ENCODE measurements at regions not wholly inside any gene's neighbourhood (a gene's known extent, or its start where the extent isn't known, plus 50 kb on each side); places are given as distances from the start of the nearest gene placed in this dataset.
"Not testable (repeated sequence)": the region's sequence is repeated elsewhere in the genome, so short reads cannot be mapped to it uniquely, and the experiment has no call there.

DNA sequence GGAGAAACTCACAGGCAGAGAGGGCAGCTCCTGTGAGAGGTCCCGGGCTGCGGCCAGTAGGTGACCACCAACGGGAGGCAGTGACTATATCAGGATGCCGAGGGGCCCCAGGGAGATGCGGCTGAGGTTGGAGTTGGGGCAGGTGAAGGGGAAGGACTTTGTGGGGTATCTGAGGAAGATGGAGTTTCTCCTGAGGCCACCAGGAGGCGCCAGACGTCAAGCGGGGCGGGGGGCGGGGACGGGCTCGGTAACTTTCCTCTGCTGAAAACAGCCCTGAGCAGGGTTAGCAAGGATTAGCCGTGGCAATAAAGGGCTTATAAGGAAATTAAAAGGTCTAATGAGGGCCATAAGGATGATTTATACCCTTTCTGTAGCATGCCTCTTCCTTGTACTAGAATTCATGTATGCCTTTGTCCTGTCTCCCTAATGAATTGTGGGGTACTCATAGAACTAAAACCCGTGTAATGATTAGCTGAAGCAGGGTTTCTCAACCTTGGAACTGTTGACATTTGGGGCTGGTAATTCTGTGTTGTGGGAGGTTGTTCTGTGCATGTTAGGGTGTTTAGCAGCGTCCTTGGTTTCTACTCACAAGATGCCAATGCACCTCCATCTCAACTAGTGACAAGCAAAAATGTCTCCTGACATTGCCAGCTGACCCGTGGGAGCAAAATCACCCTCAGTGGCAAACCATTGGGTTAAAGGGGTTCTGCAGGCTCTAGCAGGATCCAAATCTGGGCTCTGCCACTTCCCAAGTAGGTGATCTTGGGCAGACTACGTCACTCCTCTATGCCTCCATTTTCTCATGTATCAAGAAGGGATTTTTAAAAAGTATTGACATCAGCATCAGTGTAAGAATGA lies 74.8 kb upstream of the GRIN2A start:
- Histone ChIP-seq H3K4me1 (ENCODE audit: control insufficient read depth, insufficient read depth, low read length) (no peaks in the 10 kb centered on the region), H3K9ac (ENCODE audit: low read length in 2 of 2) (no peak overlapping the region), H3K27ac (ENCODE audit: low read length) (no peak overlapping the region), H3K9me3 (ENCODE audit: control insufficient read depth in 2 of 2, low read length in 2 of 2) (no peaks in the 10 kb centered on the region), H3K27me3 (ENCODE audit: control insufficient read depth in 1 of 2, insufficient read depth in 2 of 2, low read length in 2 of 2) (no peaks in the 10 kb centered on the region), H3K4me3 (ENCODE audit: low read length in 2 of 2) (no peak overlapping the region), H3K36me3 (ENCODE audit: control insufficient read depth in 2 of 2, insufficient read depth in 2 of 2, low read length in 2 of 2) (no peaks in the 10 kb centered on the region)

DNA sequence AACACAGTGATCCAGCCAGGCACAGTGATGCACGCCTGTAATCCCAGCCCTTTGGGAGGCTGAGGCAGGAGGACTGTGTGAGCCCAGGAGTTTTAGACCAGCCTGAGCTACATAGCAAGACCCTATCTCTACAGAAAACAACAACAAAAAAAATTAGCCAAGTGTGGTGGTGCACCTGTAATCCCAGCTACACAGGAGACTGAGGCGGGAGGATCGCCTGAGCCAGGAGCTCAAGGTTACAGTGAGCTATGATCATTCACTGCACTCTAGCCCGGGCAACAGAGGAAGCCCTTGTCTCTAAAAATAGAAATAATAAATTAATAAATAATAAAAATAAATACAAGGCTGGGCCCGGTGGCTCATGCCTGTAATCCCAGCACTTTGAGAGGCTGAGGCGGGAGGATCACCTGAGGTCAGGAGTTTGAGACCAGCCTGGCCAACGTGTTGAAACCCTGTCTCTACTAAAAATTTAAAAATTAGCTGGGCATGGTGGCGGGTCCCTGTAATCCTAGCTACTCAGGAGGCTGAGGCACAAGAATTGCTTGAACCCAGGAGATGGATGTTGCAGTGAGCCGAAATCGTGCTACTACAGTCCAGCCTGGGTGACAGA lies 75.5 kb upstream of the GRIN2A start:
- H3K9me3 ChIP-seq (ENCODE audit: control insufficient read depth in 2 of 2, low read length in 2 of 2); H3K4me1 ChIP-seq (ENCODE audit: control insufficient read depth, insufficient read depth, low read length); H3K36me3 ChIP-seq (ENCODE audit: control insufficient read depth in 2 of 2, insufficient read depth in 2 of 2, low read length in 2 of 2); H3K9ac ChIP-seq (ENCODE audit: low read length in 2 of 2); H3K4me3 ChIP-seq (ENCODE audit: low read length in 2 of 2); H3K27me3 ChIP-seq (ENCODE audit: control insufficient read depth in 1 of 2, insufficient read depth in 2 of 2, low read length in 2 of 2); H3K27ac ChIP-seq (ENCODE audit: low read length): not testable (repeated sequence)

DNA sequence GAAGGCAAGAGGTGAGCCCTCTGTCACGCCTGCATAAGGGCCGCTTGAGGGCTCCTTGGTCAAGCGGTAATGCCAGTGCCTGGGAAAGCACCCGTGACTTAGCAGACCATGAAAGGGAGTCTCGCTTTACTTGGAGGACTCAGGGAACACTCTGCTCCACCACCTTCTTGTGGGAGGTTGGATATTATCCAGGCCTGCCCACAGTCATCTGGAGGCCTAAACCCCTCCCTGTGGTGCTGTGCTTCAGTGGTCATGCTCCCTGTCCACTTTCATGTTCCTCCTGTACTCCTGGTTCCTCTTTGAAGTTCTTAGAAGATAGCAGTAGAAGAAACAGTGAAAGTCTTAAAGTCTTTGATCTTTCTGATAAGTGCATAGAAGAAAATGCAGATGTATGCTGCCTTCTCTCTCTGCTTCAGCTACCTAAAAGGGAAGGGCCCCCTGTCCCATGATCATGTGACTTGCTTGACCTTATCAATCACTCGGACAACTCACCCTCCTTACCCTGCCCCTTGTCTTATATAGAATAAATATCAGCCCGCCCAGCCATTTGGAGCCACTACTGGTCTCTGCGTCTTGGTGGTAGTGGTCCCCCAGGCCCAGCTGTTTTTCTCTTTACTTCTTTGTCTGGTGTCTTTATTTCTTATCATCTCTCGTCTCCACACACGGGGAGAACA lies 76.8 kb upstream of the GRIN2A start:
- not testable (repeated sequence) for H3K36me3 ChIP-seq (ENCODE audit: control insufficient read depth in 2 of 2, insufficient read depth in 2 of 2, low read length in 2 of 2); H3K27me3 ChIP-seq (ENCODE audit: control insufficient read depth in 1 of 2, insufficient read depth in 2 of 2, low read length in 2 of 2); H3K4me3 ChIP-seq (ENCODE audit: low read length in 2 of 2); H3K9ac ChIP-seq (ENCODE audit: low read length in 2 of 2); H3K27ac ChIP-seq (ENCODE audit: low read length); H3K4me1 ChIP-seq (ENCODE audit: control insufficient read depth, insufficient read depth, low read length); H3K9me3 ChIP-seq (ENCODE audit: control insufficient read depth in 2 of 2, low read length in 2 of 2)

DNA sequence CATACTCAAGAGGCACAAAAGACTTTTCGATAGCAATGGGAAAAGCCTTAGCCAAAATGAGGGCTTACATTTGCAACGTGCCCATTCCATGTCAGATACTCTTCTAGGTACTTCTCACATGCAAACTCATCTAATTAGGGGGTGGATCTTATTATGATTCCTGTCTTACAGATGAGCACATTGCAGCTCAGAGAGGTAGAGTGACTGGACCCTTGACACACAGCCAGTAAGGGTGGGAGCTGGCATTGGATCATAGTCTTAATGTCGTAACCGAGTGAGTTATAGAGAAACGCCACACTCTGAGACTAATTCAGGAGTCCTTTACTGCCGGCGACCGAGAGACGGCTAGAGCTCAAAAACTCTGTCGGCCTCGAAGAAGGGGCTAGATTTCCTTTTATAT lies 78.8 kb upstream of the GRIN2A start:
- Histone ChIP-seq H3K27me3 (ENCODE audit: control insufficient read depth in 1 of 2, insufficient read depth in 2 of 2, low read length in 2 of 2) (peaks cover 0 to 2% of the 10 kb centered on the region in 2 donors), H3K9me3 (ENCODE audit: control insufficient read depth in 2 of 2, low read length in 2 of 2) (no peaks in the 10 kb centered on the region), H3K9ac (ENCODE audit: low read length in 2 of 2) (no peak overlapping the region), H3K4me3 (ENCODE audit: low read length in 2 of 2) (no peak overlapping the region), H3K36me3 (ENCODE audit: control insufficient read depth in 2 of 2, insufficient read depth in 2 of 2, low read length in 2 of 2) (no peaks in the 10 kb centered on the region), H3K27ac (ENCODE audit: low read length) (no peak overlapping the region), H3K4me1 (ENCODE audit: control insufficient read depth, insufficient read depth, low read length) (no peaks in the 10 kb centered on the region)

DNA sequence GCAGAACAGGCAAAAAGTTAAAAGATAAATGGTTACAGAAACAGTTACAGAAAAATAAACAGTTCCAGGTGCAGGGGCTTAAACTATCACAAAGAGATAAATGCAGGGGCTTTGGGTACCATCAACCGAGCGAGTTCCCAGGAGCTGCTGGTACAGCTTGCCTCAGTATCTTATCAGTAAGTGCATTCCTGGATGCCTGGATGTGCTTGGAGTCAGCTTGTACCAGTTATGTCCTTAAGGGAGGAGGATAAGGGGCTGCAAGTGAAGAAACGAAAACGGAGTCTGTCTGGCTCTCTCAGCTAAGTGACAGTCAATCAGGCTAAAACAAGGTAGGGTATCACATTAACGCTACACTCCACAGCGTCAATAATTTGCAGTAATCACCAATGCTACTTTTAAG lies 79.3 kb upstream of the GRIN2A start:
- not testable (repeated sequence) for H3K36me3 ChIP-seq (ENCODE audit: control insufficient read depth in 2 of 2, insufficient read depth in 2 of 2, low read length in 2 of 2); H3K4me1 ChIP-seq (ENCODE audit: control insufficient read depth, insufficient read depth, low read length); H3K4me3 ChIP-seq (ENCODE audit: low read length in 2 of 2); H3K27me3 ChIP-seq (ENCODE audit: control insufficient read depth in 1 of 2, insufficient read depth in 2 of 2, low read length in 2 of 2); H3K9me3 ChIP-seq (ENCODE audit: control insufficient read depth in 2 of 2, low read length in 2 of 2); H3K27ac ChIP-seq (ENCODE audit: low read length); H3K9ac ChIP-seq (ENCODE audit: low read length in 2 of 2)

DNA sequence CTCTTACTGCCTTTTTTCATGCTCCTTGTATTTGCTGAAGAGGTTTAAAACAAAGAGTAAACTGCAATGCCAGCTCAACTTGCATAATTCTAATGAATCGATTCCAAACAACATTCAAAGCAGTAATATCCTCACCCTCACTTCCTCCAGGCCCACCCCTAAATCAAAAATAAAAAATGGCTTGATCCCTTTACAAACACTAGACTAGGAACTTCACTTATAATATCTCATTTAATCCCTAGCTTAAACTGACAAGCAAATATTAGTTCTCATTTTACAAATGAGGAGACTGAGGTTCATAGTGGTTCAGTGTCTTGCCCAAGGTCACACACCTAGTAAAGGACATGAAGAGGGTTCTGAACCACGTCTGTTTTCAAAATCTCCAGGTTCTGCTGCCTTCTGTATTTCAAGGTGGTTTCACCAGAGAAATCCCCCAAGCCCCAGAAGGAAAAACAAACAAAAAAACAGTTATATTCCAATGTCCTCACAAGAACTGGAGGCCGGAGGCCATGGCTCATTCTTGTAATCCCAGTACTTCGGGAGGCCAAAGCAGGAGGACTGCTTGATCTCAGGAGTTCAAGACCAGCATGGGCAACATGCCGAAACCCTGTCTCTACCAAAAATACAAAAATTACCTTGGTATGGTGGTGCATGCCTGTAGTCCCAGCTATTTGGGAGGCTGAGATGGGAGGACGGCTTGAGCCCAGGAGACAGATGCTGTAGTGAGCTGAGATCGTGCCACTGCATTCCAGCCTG lies 80.3 kb upstream of the GRIN2A start:
- Histone ChIP-seq H3K4me1 (ENCODE audit: control insufficient read depth, insufficient read depth, low read length) (no peaks in the 10 kb centered on the region), H3K4me3 (ENCODE audit: low read length in 2 of 2) (no peak overlapping the region), H3K27ac (ENCODE audit: low read length) (no peak overlapping the region), H3K9me3 (ENCODE audit: control insufficient read depth in 2 of 2, low read length in 2 of 2) (no peaks in the 10 kb centered on the region), H3K36me3 (ENCODE audit: control insufficient read depth in 2 of 2, insufficient read depth in 2 of 2, low read length in 2 of 2) (no peaks in the 10 kb centered on the region), H3K9ac (ENCODE audit: low read length in 2 of 2) (no peak overlapping the region), H3K27me3 (ENCODE audit: control insufficient read depth in 1 of 2, insufficient read depth in 2 of 2, low read length in 2 of 2) (peaks cover 0 to 2% of the 10 kb centered on the region in 2 donors)

DNA sequence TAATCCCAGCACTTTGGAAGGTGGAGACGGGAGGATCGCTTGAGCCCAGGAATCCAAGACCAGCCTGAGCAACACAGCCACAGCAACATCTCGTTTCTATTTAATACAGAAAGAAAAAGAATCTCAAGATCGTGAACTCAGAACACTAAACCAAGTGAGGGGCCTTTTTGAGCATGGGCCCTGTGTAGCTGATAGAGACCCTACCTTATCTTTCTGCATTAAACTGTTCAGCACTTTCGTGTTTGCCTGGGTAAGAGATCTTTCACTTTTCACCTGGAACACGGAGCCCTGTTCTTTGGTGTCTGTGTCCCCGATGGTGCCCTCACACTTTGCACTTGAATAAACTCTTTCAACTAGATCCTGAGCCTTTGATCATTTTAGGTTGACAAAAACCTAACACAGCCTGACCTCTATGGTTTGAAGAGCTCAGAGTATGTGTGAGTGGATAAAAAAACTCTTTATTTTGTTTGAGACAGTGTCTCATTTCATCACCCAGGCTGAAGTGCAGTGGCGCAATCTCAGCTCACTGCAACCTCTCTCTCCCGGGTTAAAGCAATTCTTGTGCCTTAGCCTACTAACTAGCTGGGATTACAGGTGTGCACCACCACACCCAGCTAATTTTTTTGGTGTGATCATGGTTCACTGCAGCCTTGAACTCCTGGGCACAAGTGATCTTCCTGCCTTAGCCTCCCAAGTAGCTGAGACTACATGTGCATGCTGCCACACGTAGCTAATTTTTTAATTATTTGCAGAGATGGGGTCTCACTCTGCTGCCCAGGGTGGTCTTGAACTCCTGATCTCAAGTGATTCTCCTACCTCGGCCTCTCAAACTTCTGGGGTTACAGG lies 83.8 kb upstream of the GRIN2A start:
- no peak overlapping the region for H3K4me3 ChIP-seq (ENCODE audit: low read length in 2 of 2)
- H3K27ac ChIP-seq (ENCODE audit: low read length) = no peak overlapping the region
- H3K9ac ChIP-seq (ENCODE audit: low read length in 2 of 2) = no peak overlapping the region
- H3K27me3 ChIP-seq (ENCODE audit: control insufficient read depth in 1 of 2, insufficient read depth in 2 of 2, low read length in 2 of 2) = peaks cover 0 to 2% of the 10 kb centered on the region in 2 donors
- H3K4me1 ChIP-seq (ENCODE audit: control insufficient read depth, insufficient read depth, low read length) = no peaks in the 10 kb centered on the region
- H3K36me3 ChIP-seq (ENCODE audit: control insufficient read depth in 2 of 2, insufficient read depth in 2 of 2, low read length in 2 of 2) = no peaks in the 10 kb centered on the region
- H3K9me3 ChIP-seq (ENCODE audit: control insufficient read depth in 2 of 2, low read length in 2 of 2) = no peaks in the 10 kb centered on the region

DNA sequence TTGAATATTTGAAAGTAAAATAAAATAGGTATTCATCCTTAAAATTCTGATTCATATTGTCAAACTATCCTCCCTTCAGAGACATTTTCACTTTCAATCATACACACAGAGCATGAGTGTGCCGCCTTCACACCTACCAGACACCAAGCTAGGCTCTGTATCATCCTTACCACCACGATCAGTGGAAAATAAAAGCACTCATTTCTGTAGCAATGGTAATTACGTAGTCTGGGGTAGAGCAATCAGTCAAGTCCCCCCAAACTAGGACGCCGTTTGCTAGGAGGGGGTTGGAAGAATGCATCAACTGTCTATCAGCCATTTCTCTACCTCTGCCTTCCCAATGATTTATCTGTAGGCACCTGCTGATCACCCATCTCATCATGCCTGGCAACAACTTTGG lies 84.6 kb upstream of the GRIN2A start:
- Histone ChIP-seq H3K4me3 (ENCODE audit: low read length in 2 of 2) (no peak overlapping the region), H3K36me3 (ENCODE audit: control insufficient read depth in 2 of 2, insufficient read depth in 2 of 2, low read length in 2 of 2) (no peaks in the 10 kb centered on the region), H3K4me1 (ENCODE audit: control insufficient read depth, insufficient read depth, low read length) (no peaks in the 10 kb centered on the region), H3K27ac (ENCODE audit: low read length) (no peak overlapping the region), H3K9ac (ENCODE audit: low read length in 2 of 2) (no peak overlapping the region), H3K27me3 (ENCODE audit: control insufficient read depth in 1 of 2, insufficient read depth in 2 of 2, low read length in 2 of 2) (peaks cover 0 to 2% of the 10 kb centered on the region in 2 donors), H3K9me3 (ENCODE audit: control insufficient read depth in 2 of 2, low read length in 2 of 2) (no peaks in the 10 kb centered on the region)

DNA sequence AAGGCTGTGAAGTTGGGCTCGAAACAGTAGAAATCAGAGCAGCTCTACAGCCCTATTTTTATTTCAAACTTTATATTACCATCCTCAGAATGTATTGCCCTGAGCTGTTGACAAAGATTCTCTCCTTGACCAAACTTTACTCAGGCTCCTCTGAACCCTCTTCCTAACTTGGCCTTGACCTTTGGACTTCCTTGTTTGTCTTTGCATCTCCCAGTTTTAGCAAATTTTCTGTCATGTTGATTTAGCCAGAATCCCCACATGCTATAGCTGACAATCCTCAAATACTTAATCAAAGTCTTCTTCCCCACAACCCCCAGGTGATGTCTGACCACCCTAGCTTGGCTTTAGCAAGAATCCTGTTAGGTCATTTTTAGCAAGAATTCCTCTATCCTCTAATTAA lies 87.4 kb upstream of the GRIN2A start:
- no peak overlapping the region for H3K4me3 ChIP-seq (ENCODE audit: low read length in 2 of 2)
- H3K27me3 ChIP-seq (ENCODE audit: control insufficient read depth in 1 of 2, insufficient read depth in 2 of 2, low read length in 2 of 2) = peaks cover 0 to 2% of the 10 kb centered on the region in 2 donors
- no peaks in the 10 kb centered on the region for H3K36me3 ChIP-seq (ENCODE audit: control insufficient read depth in 2 of 2, insufficient read depth in 2 of 2, low read length in 2 of 2)
- no peaks in the 10 kb centered on the region for H3K4me1 ChIP-seq (ENCODE audit: control insufficient read depth, insufficient read depth, low read length)
- no peaks in the 10 kb centered on the region for H3K9me3 ChIP-seq (ENCODE audit: control insufficient read depth in 2 of 2, low read length in 2 of 2)
- no peak overlapping the region for H3K9ac ChIP-seq (ENCODE audit: low read length in 2 of 2)
- H3K27ac ChIP-seq (ENCODE audit: low read length) = no peak overlapping the region

DNA sequence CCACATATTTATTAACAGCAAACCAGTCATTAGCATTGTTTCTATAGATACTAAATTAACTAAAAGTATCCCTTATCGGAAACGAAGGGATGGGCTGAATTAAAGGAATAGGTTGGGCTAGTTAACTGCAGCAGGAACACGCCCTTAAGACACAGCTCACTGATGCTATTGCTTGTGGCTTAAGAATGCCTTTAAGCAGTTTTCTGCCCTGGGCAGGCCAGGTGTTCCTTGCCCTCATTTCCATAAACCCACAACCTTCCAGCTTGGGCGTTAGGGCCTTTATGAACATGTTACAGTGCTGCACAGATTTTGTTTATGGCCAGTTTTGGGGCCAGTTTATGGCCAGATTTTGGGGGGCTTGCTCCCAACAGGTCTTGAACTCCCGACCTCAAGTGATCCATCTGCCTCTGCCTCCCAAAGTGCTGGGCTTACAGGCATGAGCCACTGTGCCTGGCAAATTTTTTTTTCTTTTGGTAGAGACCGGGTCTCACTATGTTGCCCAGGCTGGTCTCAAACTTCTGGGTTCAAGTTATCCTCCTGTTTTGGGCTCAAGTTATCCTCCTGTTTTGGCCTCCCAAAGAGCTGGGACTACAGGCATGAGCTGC lies 90.1 kb upstream of the GRIN2A start:
- H3K36me3 ChIP-seq (ENCODE audit: control insufficient read depth in 2 of 2, insufficient read depth in 2 of 2, low read length in 2 of 2); H3K9me3 ChIP-seq (ENCODE audit: control insufficient read depth in 2 of 2, low read length in 2 of 2); H3K27ac ChIP-seq (ENCODE audit: low read length); H3K9ac ChIP-seq (ENCODE audit: low read length in 2 of 2); H3K4me1 ChIP-seq (ENCODE audit: control insufficient read depth, insufficient read depth, low read length); H3K4me3 ChIP-seq (ENCODE audit: low read length in 2 of 2); H3K27me3 ChIP-seq (ENCODE audit: control insufficient read depth in 1 of 2, insufficient read depth in 2 of 2, low read length in 2 of 2): not testable (repeated sequence)
